Testis (tissue), 2 donors: ENCODE measurements at regions not wholly inside any gene's neighbourhood (a gene's known extent, or its start where the extent isn't known, plus 50 kb on each side); places are given as distances from the start of the nearest gene placed in this dataset.

Experiments used
- DNase-seq: peaks from one replicate; pipeline ENCODE4 v3.0.0-alpha.2; 2019
- H3K27ac ChIP-seq, 2 donors: fragments of 200-600 bp; sonication (generic); one replicate each; pipeline ENCODE4 v1.5.1; 2019
- H3K27me3 ChIP-seq: fragments of 200-600 bp; sonication (generic); one replicate; pipeline ENCODE4 v1.5.1; 2019
- H3K36me3 ChIP-seq: fragments of 200-600 bp; sonication (generic); one replicate; pipeline ENCODE4 v1.5.1; 2017; ENCODE audit warnings: low read depth; ENCODE audit errors: missing control alignments
- H3K4me1 ChIP-seq: fragments of 200-600 bp; sonication (generic); one replicate; pipeline ENCODE4 v1.5.1; 2019
- H3K4me3 ChIP-seq, 2 donors: fragments of 200-600 bp; sonication (generic); one replicate each; pipeline ENCODE4 v1.5.1; 2017 to 2019
- H3K9me3 ChIP-seq: fragments of 200-600 bp; sonication (generic); one replicate; pipeline ENCODE4 v1.5.1; 2017
- POLR2A ChIP-seq: fragments of 450-650 bp; IDR thresholded peaks from one replicate; pipeline ENCODE4 v1.6.1; 2017; ENCODE audit warnings: antibody characterized with exemption, mild to moderate bottlenecking, moderate library complexity
- WGBS, 2 donors: methylation state at CpG; one replicate each; pipeline ENCODE4 v1.1.5; 2018; 5-methylcytosine and 5-hydroxymethylcytosine counted together
- intact Hi-C: fragments of 100-400 bp; cut with DNase I; formaldehyde crosslinking; loops from one replicate; pipeline ENCODE4 v1.15.1; 2023; ENCODE audit warnings: low total_unique reads
- TF ChIP-seq, protein P1 (sequence below), 3 experiments: fragments of 450-650 bp in 2 of 3; fragments of 200-600 bp in 1 of 3; sonication (generic) in 1 of 3; IDR thresholded peaks; one replicate each; pipeline ENCODE4 v1.5.1; 2016 to 2019; ENCODE audit warnings: antibody characterized with exemption in 3 of 3, mild to moderate bottlenecking in 2 of 3, moderate library complexity in 1 of 3

DNA sequence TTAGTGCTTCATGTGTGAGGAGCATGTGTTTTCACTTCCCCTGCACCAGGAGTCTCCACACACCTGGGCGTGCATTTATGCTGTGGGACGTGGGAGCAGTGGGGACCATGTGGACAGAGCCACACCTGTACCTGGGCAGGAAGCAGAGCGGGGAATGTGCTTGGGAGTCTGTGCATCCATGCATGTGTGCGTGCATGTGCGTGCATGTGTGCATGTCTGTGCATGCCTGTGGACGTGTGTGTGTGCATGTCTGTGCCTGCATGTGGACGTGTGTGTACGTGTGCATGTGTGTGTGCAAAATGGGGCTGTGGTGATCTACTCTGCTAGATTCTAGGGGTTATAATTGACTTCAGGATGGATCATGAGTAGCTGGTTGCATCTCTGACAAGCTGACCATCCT, 224.0 kb upstream of the GMDS start:
- intact Hi-C loops: no loop called here
- no peaks in the 10 kb centered on the region for H3K27me3 ChIP-seq
- H3K27ac ChIP-seq: no peak overlapping the region
- H3K36me3 ChIP-seq: no peaks in the 10 kb centered on the region
- no peak for DNase-seq
- TF ChIP-seq, protein P1, sequence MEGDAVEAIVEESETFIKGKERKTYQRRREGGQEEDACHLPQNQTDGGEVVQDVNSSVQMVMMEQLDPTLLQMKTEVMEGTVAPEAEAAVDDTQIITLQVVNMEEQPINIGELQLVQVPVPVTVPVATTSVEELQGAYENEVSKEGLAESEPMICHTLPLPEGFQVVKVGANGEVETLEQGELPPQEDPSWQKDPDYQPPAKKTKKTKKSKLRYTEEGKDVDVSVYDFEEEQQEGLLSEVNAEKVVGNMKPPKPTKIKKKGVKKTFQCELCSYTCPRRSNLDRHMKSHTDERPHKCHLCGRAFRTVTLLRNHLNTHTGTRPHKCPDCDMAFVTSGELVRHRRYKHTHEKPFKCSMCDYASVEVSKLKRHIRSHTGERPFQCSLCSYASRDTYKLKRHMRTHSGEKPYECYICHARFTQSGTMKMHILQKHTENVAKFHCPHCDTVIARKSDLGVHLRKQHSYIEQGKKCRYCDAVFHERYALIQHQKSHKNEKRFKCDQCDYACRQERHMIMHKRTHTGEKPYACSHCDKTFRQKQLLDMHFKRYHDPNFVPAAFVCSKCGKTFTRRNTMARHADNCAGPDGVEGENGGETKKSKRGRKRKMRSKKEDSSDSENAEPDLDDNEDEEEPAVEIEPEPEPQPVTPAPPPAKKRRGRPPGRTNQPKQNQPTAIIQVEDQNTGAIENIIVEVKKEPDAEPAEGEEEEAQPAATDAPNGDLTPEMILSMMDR (IDR thresholded peaks at IDR 0.05): no peak
- no peak for TF ChIP-seq POLR2A
- H3K4me1 ChIP-seq: no peaks in the 10 kb centered on the region
- no peak overlapping the region for H3K4me3 ChIP-seq
- H3K9me3 ChIP-seq: no peaks in the 10 kb centered on the region
- WGBS, 2 donors: 91 to 95% methylated on average over 8 of the region's 8 CpGs

DNA sequence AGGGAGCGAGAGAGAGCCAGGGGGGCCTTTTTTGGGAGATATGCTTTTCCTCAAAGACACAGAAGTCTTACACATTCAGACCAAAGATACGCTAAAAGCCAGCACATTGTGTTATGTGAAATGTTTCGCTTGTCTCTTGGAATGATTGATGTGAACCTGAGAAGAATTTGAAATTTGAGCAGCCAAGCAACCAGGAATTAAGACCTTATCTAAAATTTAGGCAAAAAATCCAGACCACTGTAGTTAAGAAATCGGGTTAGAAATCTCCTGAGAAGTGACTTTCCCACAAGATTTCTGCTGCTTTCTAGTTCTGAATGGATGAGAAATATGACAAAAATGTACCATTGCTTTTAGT, 223.2 kb upstream of the GMDS start:
- 70 to 77% methylated on average over 4 of the region's 4 CpGs for WGBS, 2 donors
- H3K9me3 ChIP-seq: no peaks in the 10 kb centered on the region
- no peaks in the 10 kb centered on the region for H3K36me3 ChIP-seq
- H3K4me1 ChIP-seq: no peaks in the 10 kb centered on the region
- no peak overlapping the region for H3K27ac ChIP-seq
- TF ChIP-seq POLR2A: no peak
- TF ChIP-seq, protein P1 (IDR thresholded peaks at IDR 0.05): no peak
- intact Hi-C loops: no loop called here
- H3K27me3 ChIP-seq: no peaks in the 10 kb centered on the region
- H3K4me3 ChIP-seq: no peak overlapping the region
- no peak for DNase-seq

DNA sequence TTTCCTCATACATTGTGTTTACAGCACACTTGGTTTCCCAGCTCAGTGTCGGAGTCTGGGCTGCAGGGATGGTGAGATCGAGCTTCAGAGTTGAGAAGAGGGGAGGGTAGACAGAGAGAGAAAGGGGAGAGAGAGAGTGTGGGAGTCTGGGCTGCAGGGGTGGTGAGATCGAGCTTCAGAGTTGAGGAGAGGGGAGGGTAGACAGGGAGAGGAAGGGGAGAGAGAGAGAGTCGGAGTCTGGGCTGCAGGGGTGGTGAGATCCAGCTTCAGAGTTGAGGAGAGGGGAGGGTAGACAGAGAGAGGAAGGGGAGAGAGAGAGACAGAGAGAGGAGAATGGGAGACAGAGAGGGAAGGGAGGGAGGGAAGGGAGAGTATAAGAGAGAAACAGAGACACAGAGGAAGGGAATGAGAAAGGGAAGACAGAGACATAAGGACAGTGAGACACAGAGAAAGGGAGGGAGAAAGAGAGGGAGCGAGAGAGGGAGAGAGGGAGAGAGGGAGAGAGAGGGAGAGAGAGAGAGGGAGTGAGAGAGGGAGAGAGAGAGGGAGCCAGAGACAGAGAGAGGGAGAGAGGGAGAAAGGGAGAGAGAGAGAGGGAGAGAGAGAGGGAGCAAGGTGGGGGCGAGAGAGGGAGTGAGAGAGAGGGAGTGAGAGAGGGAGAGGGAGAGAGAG, 222.7 kb upstream of the GMDS start:
- Histone ChIP-seq H3K9me3 (no peaks in the 10 kb centered on the region), H3K4me3 (no peak overlapping the region), H3K27ac (no peak overlapping the region), H3K4me1 (no peaks in the 10 kb centered on the region), H3K27me3 (no peaks in the 10 kb centered on the region), H3K36me3 (no peaks in the 10 kb centered on the region)
- WGBS, 2 donors: 57 to 62% methylated on average over 6 of the region's 6 CpGs
- DNase-seq: no peak
- TF ChIP-seq, protein P1 (IDR thresholded peaks at IDR 0.05): no peak
- no peak for TF ChIP-seq POLR2A
- intact Hi-C loops: no loop called here

DNA sequence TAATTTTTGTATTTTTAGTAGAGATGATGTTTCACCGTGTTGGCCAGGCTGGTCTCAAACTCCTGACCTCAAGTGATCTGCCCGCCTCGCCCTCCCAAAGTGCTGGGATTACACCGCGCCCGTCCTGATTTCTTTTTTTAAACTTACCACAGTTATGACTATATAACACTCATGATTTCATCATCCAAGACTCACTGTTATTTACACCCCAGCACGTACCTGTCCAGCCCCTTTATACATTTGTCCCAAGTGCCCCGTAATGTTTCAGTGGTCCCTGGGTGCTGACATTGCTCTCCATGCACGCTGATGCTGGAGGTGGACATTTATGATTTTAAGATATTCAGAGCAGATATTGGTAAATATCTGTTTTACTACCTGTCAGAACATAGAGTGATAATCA, 219.9 kb upstream of the GMDS start:
- Histone ChIP-seq H3K9me3 (no peaks in the 10 kb centered on the region), H3K4me1 (no peaks in the 10 kb centered on the region), H3K36me3 (no peaks in the 10 kb centered on the region), H3K4me3 (no peak overlapping the region), H3K27me3 (no peaks in the 10 kb centered on the region), H3K27ac (no peak overlapping the region)
- no peak for TF ChIP-seq POLR2A
- TF ChIP-seq, protein P1 (IDR thresholded peaks at IDR 0.05): no peak
- no peak for DNase-seq
- intact Hi-C loops: no loop called here
- WGBS, 2 donors: 95 to 96% methylated on average over 9 of the region's 9 CpGs

DNA sequence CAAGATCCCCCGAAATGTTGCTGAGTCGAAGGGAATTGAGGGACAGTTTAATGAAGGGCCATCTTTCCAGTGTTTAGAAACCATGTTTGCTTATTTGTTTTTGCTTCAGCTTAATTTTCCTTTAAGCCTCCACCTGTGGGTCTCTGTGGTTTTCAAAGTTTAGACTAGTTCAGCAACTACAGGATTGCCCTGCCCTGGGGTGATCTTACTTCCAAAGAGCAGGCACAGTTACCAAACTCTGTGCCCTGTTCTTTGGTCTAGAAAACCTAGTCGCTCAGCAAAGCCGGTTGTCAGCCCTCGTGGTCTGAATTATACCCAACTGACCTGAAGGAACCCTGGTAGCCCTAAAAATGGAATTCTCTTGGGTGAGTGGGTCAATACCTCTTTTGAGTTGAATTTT, 219.2 kb upstream of the GMDS start:
- Histone ChIP-seq H3K4me1 (no peaks in the 10 kb centered on the region), H3K9me3 (no peaks in the 10 kb centered on the region), H3K4me3 (no peak overlapping the region), H3K36me3 (no peaks in the 10 kb centered on the region), H3K27ac (no peak overlapping the region), H3K27me3 (no peaks in the 10 kb centered on the region)
- WGBS, 2 donors: 94 to 95% methylated on average over 5 of the region's 5 CpGs
- TF ChIP-seq, protein P1 (IDR thresholded peaks at IDR 0.05): no peak
- no peak for TF ChIP-seq POLR2A
- no peak for DNase-seq
- intact Hi-C loops: no loop called here
